Gastrocnemius medialis (tissue), 4 donors: ENCODE measurements at regions not wholly inside any gene's neighbourhood (a gene's known extent, or its start where the extent isn't known, plus 50 kb on each side); places are given as distances from the start of the nearest gene placed in this dataset.
"Not testable (repeated sequence)": the region's sequence is repeated elsewhere in the genome, so short reads cannot be mapped to it uniquely, and the experiment has no call there.

Source experiments
- ATAC-seq, 2 donors: fragments of 150-250 bp; one replicate each; pipeline ENCODE4 v1.9.1; 2016
- DNase-seq, 2 donors: peaks; one replicate each; pipeline ENCODE4 v3.0.0-alpha.2; 2019
- H3K27ac ChIP-seq, 4 donors: fragments of 200-600 bp; sonication (generic); 1 replicate in 1 of 4; 2 replicates in 3 of 4; pipeline ENCODE4 v1.5.1; 2016 to 2018; ENCODE audit warnings: mild to moderate bottlenecking in 2 of 4, moderate library complexity in 1 of 4
- H3K27me3 ChIP-seq, 3 donors: fragments of 200-600 bp; sonication (generic) in 2 of 3; 1 replicate in 1 of 3; 2 replicates in 2 of 3; pipeline versions ENCODE4 v1.5.1 to v1.6.0; 2016 to 2019; ENCODE audit warnings: mild to moderate bottlenecking in 1 of 3, moderate library complexity in 1 of 3
- H3K36me3 ChIP-seq, 2 donors: fragments of 200-600 bp; sonication (generic) in 1 of 2; one replicate each; pipeline ENCODE4 v1.5.1; 2017 to 2018
- H3K4me1 ChIP-seq, 2 donors: fragments of 200-600 bp; sonication (generic) in 1 of 2; one replicate each; pipeline ENCODE4 v1.5.1; 2016 to 2017; ENCODE audit warnings: mild to moderate bottlenecking in 2 of 2
- H3K4me3 ChIP-seq, 4 donors: fragments of 200-600 bp; sonication (generic) in 3 of 4; 1 replicate in 1 of 4; 2 replicates in 3 of 4; pipeline ENCODE4 v1.5.1; 2016 to 2019; ENCODE audit warnings: mild to moderate bottlenecking in 2 of 4
- H3K9me3 ChIP-seq, 3 donors: fragments of 200-600 bp; sonication (generic) in 2 of 3; 1 replicate in 1 of 3; 2 replicates in 2 of 3; pipeline ENCODE4 v1.5.1; 2016 to 2019
- POLR2A ChIP-seq, 2 donors: fragments of 450-650 bp; IDR thresholded peaks; one replicate each; pipeline ENCODE4 v1.6.1; 2017; ENCODE audit warnings: antibody characterized with exemption in 2 of 2, mild to moderate bottlenecking in 2 of 2, moderate library complexity in 2 of 2
- in situ Hi-C, 4 donors: fragments of 200-750 bp; cut with MboI; loops; one replicate each; pipeline versions ENCODE4 v1.15.0 to v1.8.0; 2017; ENCODE audit warnings: low sequenced_read_pairs in 4 of 4
- intact Hi-C: fragments of 100-400 bp; cut with DNase I; formaldehyde crosslinking; loops from one replicate; pipeline ENCODE4 v1.15.1; 2023; ENCODE audit warnings: low total_unique reads
- TF ChIP-seq, protein P1 (sequence below), 5 experiments: fragments of 450-650 bp in 3 of 5; fragments of 200-600 bp in 2 of 5; sonication (generic) in 2 of 5; IDR thresholded peaks in 4 of 5; conservative IDR thresholded peaks in 1 of 5; 1 replicate in 4 of 5; 2 replicates in 1 of 5; pipeline ENCODE4 v1.5.1; 2016 to 2019; ENCODE audit warnings: antibody characterized with exemption in 5 of 5, mild to moderate bottlenecking in 3 of 5, moderate library complexity in 3 of 5

DNA sequence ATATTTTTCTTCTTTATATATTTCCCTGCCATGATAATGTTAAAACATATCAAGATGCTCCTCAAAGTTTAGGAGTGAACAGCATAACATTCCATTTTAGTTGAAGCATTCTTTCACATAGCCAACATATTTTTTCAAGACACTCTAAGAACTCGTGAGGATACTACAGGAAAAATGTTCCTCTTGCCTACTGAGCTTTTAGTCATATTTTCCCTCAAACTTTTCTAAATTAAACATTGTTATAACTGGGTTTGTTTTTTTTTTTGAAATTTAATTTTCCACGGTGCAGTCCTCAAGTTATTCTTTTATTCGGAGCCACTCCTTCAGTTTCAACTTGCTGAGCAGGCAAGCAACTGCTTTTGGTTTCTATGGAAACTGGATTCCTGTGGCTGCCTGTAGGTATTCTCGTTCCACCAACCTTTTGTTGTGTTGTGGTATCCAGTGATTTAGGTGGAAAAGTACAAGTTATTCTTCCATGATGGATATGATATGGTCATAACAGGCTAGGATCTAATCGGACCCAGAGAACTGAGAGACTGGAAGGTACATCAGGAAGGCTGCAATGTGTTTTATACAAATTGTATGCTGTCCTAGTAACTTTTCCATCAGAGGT lies 248.0 kb downstream of the TRIML1 start:
- ATAC-seq (no peak), DNase-seq (no peak)
- Histone ChIP-seq H3K4me3 (no peak overlapping the region), H3K4me1 (no peaks in the 10 kb centered on the region), H3K9me3 (no peaks in the 10 kb centered on the region), H3K27me3 (no peaks in the 10 kb centered on the region), H3K27ac (no peak overlapping the region), H3K36me3 (no peaks in the 10 kb centered on the region)
- TF ChIP-seq, protein P1, sequence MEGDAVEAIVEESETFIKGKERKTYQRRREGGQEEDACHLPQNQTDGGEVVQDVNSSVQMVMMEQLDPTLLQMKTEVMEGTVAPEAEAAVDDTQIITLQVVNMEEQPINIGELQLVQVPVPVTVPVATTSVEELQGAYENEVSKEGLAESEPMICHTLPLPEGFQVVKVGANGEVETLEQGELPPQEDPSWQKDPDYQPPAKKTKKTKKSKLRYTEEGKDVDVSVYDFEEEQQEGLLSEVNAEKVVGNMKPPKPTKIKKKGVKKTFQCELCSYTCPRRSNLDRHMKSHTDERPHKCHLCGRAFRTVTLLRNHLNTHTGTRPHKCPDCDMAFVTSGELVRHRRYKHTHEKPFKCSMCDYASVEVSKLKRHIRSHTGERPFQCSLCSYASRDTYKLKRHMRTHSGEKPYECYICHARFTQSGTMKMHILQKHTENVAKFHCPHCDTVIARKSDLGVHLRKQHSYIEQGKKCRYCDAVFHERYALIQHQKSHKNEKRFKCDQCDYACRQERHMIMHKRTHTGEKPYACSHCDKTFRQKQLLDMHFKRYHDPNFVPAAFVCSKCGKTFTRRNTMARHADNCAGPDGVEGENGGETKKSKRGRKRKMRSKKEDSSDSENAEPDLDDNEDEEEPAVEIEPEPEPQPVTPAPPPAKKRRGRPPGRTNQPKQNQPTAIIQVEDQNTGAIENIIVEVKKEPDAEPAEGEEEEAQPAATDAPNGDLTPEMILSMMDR (IDR thresholded peaks at IDR 0.05 in 4 of 5, conservative IDR thresholded peaks at IDR 0.05 in 1 of 5) = no peak
- TF ChIP-seq POLR2A (IDR thresholded peaks at IDR 0.05) = no peak
- in situ Hi-C loops = no loop called here
- intact Hi-C loops = no loop called here

DNA sequence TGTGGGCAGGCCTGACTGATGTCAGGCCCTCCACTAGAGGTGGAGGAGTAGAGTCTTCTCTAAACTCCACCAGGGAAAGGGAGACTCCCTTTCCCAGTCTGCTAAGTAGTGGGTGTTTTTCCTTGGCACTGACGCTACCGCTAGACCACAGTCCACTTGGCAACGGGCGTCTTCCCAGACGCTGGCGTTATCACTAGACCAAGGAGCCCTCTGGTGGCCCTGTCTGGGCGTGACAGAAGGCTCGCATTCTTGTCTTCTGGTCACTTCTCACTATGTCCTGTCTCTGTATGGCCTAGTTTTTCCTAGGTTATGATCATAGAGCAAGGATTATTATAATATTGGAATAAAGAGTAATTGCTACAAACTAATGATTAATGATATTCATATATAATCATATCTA lies 252.1 kb downstream of the TRIML1 start:
- H3K27me3 ChIP-seq, H3K4me1 ChIP-seq, intact Hi-C loops, DNase-seq, ATAC-seq, H3K9me3 ChIP-seq, H3K36me3 ChIP-seq, in situ Hi-C loops, H3K27ac ChIP-seq, H3K4me3 ChIP-seq: not testable (repeated sequence)

DNA sequence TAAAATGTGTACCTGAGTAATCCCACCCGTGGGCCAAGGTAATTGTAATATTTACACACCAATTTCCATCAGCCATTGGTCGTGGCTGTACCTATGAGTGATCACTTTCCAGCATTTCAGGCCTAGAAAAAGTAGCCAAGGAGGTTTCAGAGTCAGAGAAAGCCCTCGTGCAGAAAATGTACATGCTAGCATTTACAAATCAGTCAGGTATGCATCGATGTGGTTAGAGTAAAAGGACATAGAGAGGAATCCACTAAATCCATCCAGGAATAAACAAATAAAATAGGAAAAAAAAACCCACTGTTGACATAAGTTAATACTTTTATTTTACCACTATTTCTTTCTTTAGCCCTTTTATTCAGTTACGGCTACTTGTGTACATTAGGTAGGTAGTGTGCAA lies 256.8 kb downstream of the TRIML1 start:
- Histone ChIP-seq H3K36me3 (no peaks in the 10 kb centered on the region), H3K27ac (no peak overlapping the region), H3K4me1 (no peaks in the 10 kb centered on the region), H3K4me3 (no peak overlapping the region), H3K9me3 (no peaks in the 10 kb centered on the region), H3K27me3 (no peaks in the 10 kb centered on the region)
- in situ Hi-C loops (no loop called here), intact Hi-C loops (no loop called here)
- no peak for TF ChIP-seq POLR2A (IDR thresholded peaks at IDR 0.05)
- TF ChIP-seq, protein P1 (IDR thresholded peaks at IDR 0.05 in 4 of 5, conservative IDR thresholded peaks at IDR 0.05 in 1 of 5) = no peak
- DNase-seq (no peak), ATAC-seq (no peak)

DNA sequence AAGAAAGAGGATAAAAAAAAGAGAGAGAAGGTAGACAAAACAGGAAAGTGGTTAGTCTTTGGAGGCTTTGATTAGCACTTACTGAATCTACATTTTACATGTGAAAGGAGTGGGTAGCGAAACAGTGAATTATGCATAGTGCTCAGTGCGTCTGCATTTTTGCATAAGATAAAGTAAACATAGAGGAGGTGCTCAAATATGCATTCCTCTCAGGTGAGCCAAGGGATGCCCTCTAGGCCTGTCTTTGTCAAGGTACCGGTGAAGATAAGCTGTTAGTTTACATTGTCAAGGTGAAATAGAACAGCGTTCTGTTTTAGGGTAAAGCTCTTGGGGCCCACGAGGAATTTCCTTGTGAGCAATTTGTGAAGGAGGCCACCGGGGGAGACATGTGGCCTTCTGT lies 260.6 kb downstream of the TRIML1 start:
- DNase-seq = no peak
- intact Hi-C loops (no loop called here), in situ Hi-C loops (no loop called here)
- Histone ChIP-seq H3K36me3 (no peaks in the 10 kb centered on the region), H3K4me3 (no peak overlapping the region), H3K4me1 (no peaks in the 10 kb centered on the region), H3K27ac (no peak overlapping the region), H3K9me3 (no peaks in the 10 kb centered on the region), H3K27me3 (no peaks in the 10 kb centered on the region)
- ATAC-seq = no peak
- TF ChIP-seq, protein P1 (IDR thresholded peaks at IDR 0.05 in 4 of 5, conservative IDR thresholded peaks at IDR 0.05 in 1 of 5) = no peak
- TF ChIP-seq POLR2A (IDR thresholded peaks at IDR 0.05) = no peak

DNA sequence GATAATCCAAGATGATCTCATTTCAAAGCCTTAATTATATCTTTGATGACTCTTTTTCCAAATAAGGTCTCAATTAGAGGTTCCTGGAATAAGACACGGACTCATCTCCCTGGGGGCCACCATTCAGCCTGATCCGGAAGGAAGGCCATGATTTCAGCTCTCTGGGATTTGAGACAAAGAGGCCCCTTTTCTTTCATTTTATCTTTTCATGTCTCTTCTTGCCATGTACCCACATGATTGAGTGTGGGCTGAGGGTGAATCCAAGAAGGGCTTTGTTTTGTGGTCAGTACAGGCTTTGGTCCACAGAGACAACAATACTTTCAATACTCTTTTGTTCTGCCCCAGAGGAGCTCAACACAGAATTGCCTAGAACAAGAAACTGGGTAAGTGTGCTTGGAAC lies 261.2 kb downstream of the TRIML1 start:
- no peak for ATAC-seq
- in situ Hi-C loops = no loop called here
- H3K27ac ChIP-seq = no peak overlapping the region
- no peaks in the 10 kb centered on the region for H3K27me3 ChIP-seq
- intact Hi-C loops = no loop called here
- DNase-seq = no peak
- no peaks in the 10 kb centered on the region for H3K4me1 ChIP-seq
- no peak overlapping the region for H3K4me3 ChIP-seq
- no peak for TF ChIP-seq POLR2A (IDR thresholded peaks at IDR 0.05)
- TF ChIP-seq, protein P1 (IDR thresholded peaks at IDR 0.05 in 4 of 5, conservative IDR thresholded peaks at IDR 0.05 in 1 of 5) = no peak
- no peaks in the 10 kb centered on the region for H3K36me3 ChIP-seq
- H3K9me3 ChIP-seq = no peaks in the 10 kb centered on the region
